Naive thymus-derived CD4-positive, alpha-beta T cell (primary cell): ENCODE measurements at regions not wholly inside any gene's neighbourhood (a gene's known extent, or its start where the extent isn't known, plus 50 kb on each side); places are given as distances from the start of the nearest gene placed in this dataset.
"Not testable (repeated sequence)": the region's sequence is repeated elsewhere in the genome, so short reads cannot be mapped to it uniquely, and the experiment has no call there.

Experiments used
- ATAC-seq: fragments of 150-1000 bp; cut with Tn5 transposase; 2 replicates; pipeline ENCODE4 v1.10.0; 2021; ENCODE audit warnings: mild to moderate bottlenecking, moderate library complexity
- CTCF ChIA-PET: fragments of 350-600 bp; sonication (Branson Sonifier 250); formaldehyde crosslinking; loops from one replicate; lab custom pipeline; 2021; ENCODE audit warnings: antibody characterized with exemption; lab: Charles Lee
- POLR2A ChIA-PET: fragments of 350-600 bp; sonication (Branson Sonifier 250); formaldehyde crosslinking; loops from one replicate; lab custom pipeline; 2021; ENCODE audit warnings: antibody characterized with exemption, inconsistent platforms; lab: Charles Lee
- DNase-seq, 9 donors: peaks; one replicate each; pipeline versions ENCODE4 v3.0.0 to v3.0.0-alpha.2; 2020 to 2022; ENCODE audit warnings: mixed read lengths in 1 of 9
- H3K27ac ChIP-seq: one replicate; pipeline ENCODE4 v1.7.0; 2013; ENCODE audit warnings: mild to moderate bottlenecking, low read depth, low read length, moderate library complexity
- H3K27me3 ChIP-seq, 2 donors: one replicate each; pipeline ENCODE4 v1.7.0; 2013; ENCODE audit warnings: low read length in 2 of 2, mild to moderate bottlenecking in 2 of 2, moderate library complexity in 2 of 2; ENCODE audit not compliant: control insufficient read depth in 2 of 2, insufficient read depth in 2 of 2
- H3K36me3 ChIP-seq, 3 experiments: 1 replicate in 2 of 3; 2 replicates in 1 of 3; pipeline ENCODE4 v1.7.0; 2013; ENCODE audit warnings: low read length in 3 of 3, mild to moderate bottlenecking in 3 of 3, moderate library complexity in 1 of 3; ENCODE audit not compliant: insufficient read depth in 3 of 3, control insufficient read depth in 2 of 3
- H3K4me1 ChIP-seq, 2 donors: one replicate each; pipeline ENCODE4 v1.7.0; 2013; ENCODE audit warnings: low read length in 2 of 2, mild to moderate bottlenecking in 2 of 2, moderate library complexity in 1 of 2; ENCODE audit not compliant: control insufficient read depth in 2 of 2, insufficient read depth in 2 of 2
- H3K4me3 ChIP-seq: 2 replicates; pipeline ENCODE4 v1.7.0; 2013; ENCODE audit warnings: mild to moderate bottlenecking, low read length
- H3K9me3 ChIP-seq, 3 experiments: 1 replicate in 2 of 3; 2 replicates in 1 of 3; pipeline ENCODE4 v1.7.0; 2013; ENCODE audit warnings: low read length in 3 of 3; ENCODE audit not compliant: control insufficient read depth in 2 of 3
- H3K27ac Mint-ChIP-seq, 9 donors: one replicate each; pipeline ENCODE4 v1.8.0; 2020 to 2022; ENCODE audit warnings: mixed read lengths in 9 of 9, mild to moderate bottlenecking in 8 of 9, moderate library complexity in 5 of 9, inconsistent platforms in 2 of 9
- H3K27me3 Mint-ChIP-seq, 5 donors: one replicate each; pipeline ENCODE4 v1.8.0; 2021 to 2022; ENCODE audit warnings: mixed read lengths in 5 of 5, mild to moderate bottlenecking in 1 of 5
- H3K36me3 Mint-ChIP-seq, 5 donors: one replicate each; pipeline ENCODE4 v1.8.0; 2020 to 2022; ENCODE audit warnings: mixed read lengths in 5 of 5, mild to moderate bottlenecking in 3 of 5, inconsistent platforms in 1 of 5
- H3K4me1 Mint-ChIP-seq, 7 donors: one replicate each; pipeline ENCODE4 v1.8.0; 2020 to 2022; ENCODE audit warnings: mixed read lengths in 7 of 7, mild to moderate bottlenecking in 3 of 7, inconsistent platforms in 1 of 7
- H3K4me3 Mint-ChIP-seq, 10 donors: one replicate each; pipeline ENCODE4 v1.8.0; 2020 to 2022; ENCODE audit warnings: mild to moderate bottlenecking in 10 of 10, mixed read lengths in 10 of 10, moderate library complexity in 6 of 10, inconsistent platforms in 2 of 10
- H3K9me3 Mint-ChIP-seq, 11 donors: one replicate each; pipeline ENCODE4 v1.8.0; 2020 to 2022; ENCODE audit warnings: mixed read lengths in 11 of 11, mild to moderate bottlenecking in 4 of 11, inconsistent platforms in 1 of 11, moderate library complexity in 1 of 11
- intact Hi-C, 2 donors: fragments of 100-400 bp; cut with micrococcal nuclease; formaldehyde crosslinking; loops; one replicate each; pipeline ENCODE4 v1.15.1; 2023

GRCh38 chrX:137855490-137855889 lies 289.6 kb downstream of the ZIC3 start:
- Mint-ChIP-seq H3K27me3 (peaks cover 0 to 6% (median 3%) of the 10 kb centered on the region in 5 donors), H3K4me3 (no peak overlapping the region), H3K9me3 (peaks cover 0 to 3% (median 0%) of the 10 kb centered on the region in 11 donors), H3K36me3 (no peaks in the 10 kb centered on the region), H3K4me1 (no peaks in the 10 kb centered on the region), H3K27ac (no peak overlapping the region)
- H3K27ac ChIP-seq = no peak overlapping the region
- no peaks in the 10 kb centered on the region for H3K4me1 ChIP-seq
- ChIA-PET POLR2A (no interaction called here), CTCF (no interaction called here)
- intact Hi-C loops = no loop called here
- no peaks in the 10 kb centered on the region for H3K27me3 ChIP-seq
- H3K9me3 ChIP-seq = no peaks in the 10 kb centered on the region
- ATAC-seq = no peak
- DNase-seq = no peak
- no peaks in the 10 kb centered on the region for H3K36me3 ChIP-seq
- H3K4me3 ChIP-seq = no peak overlapping the region

- Histone ChIP-seq H3K4me1 (no peaks in the 10 kb centered on the region), H3K27ac (no peak overlapping the region), H3K36me3 (no peaks in the 10 kb centered on the region), H3K9me3 (no peaks in the 10 kb centered on the region), H3K27me3 (no peaks in the 10 kb centered on the region), H3K4me3 (no peak overlapping the region)
- POLR2A ChIA-PET = no interaction called here
- no peak overlapping the region for H3K27ac Mint-ChIP-seq
- H3K27me3 Mint-ChIP-seq = peaks cover 0 to 6% (median 3%) of the 10 kb centered on the region in 5 donors
- no peaks in the 10 kb centered on the region for H3K36me3 Mint-ChIP-seq
- H3K9me3 Mint-ChIP-seq = peaks cover 0 to 3% (median 0%) of the 10 kb centered on the region in 11 donors
- DNase-seq (no peak), ATAC-seq (no peak)
- no peaks in the 10 kb centered on the region for H3K4me1 Mint-ChIP-seq
- intact Hi-C loops = no loop called here
- H3K4me3 Mint-ChIP-seq = no peak overlapping the region
- CTCF ChIA-PET = no interaction called here
Measured at GRCh38 chrX:137858106-137858505, 292.2 kb downstream of the ZIC3 start.

GRCh38 chrX:137878401-137878800 lies 312.5 kb downstream of the ZIC3 start:
- ATAC-seq = no peak
- no peak overlapping the region for H3K27ac Mint-ChIP-seq
- no peak for DNase-seq
- H3K4me1 Mint-ChIP-seq = no peaks in the 10 kb centered on the region
- intact Hi-C loops = no loop called here
- H3K4me1 ChIP-seq = no peaks in the 10 kb centered on the region
- H3K9me3 Mint-ChIP-seq = peaks cover 0 to 4% (median under 1%) of the 10 kb centered on the region in 11 donors
- H3K27me3 Mint-ChIP-seq = peaks cover 0 to 3% (median 0%) of the 10 kb centered on the region in 5 donors
- no peak overlapping the region for H3K4me3 ChIP-seq
- POLR2A ChIA-PET = no interaction called here
- no peaks in the 10 kb centered on the region for H3K36me3 ChIP-seq
- no peak overlapping the region for H3K27ac ChIP-seq
- no peaks in the 10 kb centered on the region for H3K27me3 ChIP-seq
- CTCF ChIA-PET = no interaction called here
- no peaks in the 10 kb centered on the region for H3K9me3 ChIP-seq
- H3K36me3 Mint-ChIP-seq = no peaks in the 10 kb centered on the region
- H3K4me3 Mint-ChIP-seq = no peak overlapping the region

GRCh38 chrX:137882960-137883359 lies 317.0 kb downstream of the ZIC3 start:
- H3K36me3 ChIP-seq = no peaks in the 10 kb centered on the region
- ATAC-seq = no peak
- Mint-ChIP-seq H3K4me1 (no peaks in the 10 kb centered on the region), H3K4me3 (no peak overlapping the region), H3K27me3 (peaks cover 0 to 4% (median 0%) of the 10 kb centered on the region in 5 donors), H3K36me3 (no peaks in the 10 kb centered on the region), H3K9me3 (peaks cover 0 to 15% (median 5%) of the 10 kb centered on the region in 11 donors), H3K27ac (no peak overlapping the region)
- CTCF ChIA-PET = no interaction called here
- no peak for DNase-seq
- H3K4me3 ChIP-seq = no peak overlapping the region
- no peaks in the 10 kb centered on the region for H3K4me1 ChIP-seq
- H3K27me3 ChIP-seq = no peaks in the 10 kb centered on the region
- POLR2A ChIA-PET = no interaction called here
- H3K9me3 ChIP-seq = no peaks in the 10 kb centered on the region
- H3K27ac ChIP-seq = no peak overlapping the region
- intact Hi-C loops = no loop called here

GRCh38 chrX:137884813-137885212 lies 318.9 kb downstream of the ZIC3 start:
- H3K4me1 Mint-ChIP-seq, H3K4me1 ChIP-seq, H3K27ac ChIP-seq, CTCF ChIA-PET, H3K27me3 Mint-ChIP-seq, H3K4me3 Mint-ChIP-seq, intact Hi-C loops, H3K27me3 ChIP-seq, ATAC-seq, H3K4me3 ChIP-seq, DNase-seq, POLR2A ChIA-PET, H3K9me3 ChIP-seq, H3K36me3 Mint-ChIP-seq, H3K27ac Mint-ChIP-seq, H3K36me3 ChIP-seq: not testable (repeated sequence)
- H3K9me3 Mint-ChIP-seq = peaks cover 0 to 15% (median 5%) of the 10 kb centered on the region in 11 donors

GRCh38 chrX:137891431-137891830 lies 325.5 kb downstream of the ZIC3 start:
- Histone ChIP-seq H3K4me1 (no peaks in the 10 kb centered on the region), H3K36me3 (no peaks in the 10 kb centered on the region), H3K27me3 (no peaks in the 10 kb centered on the region), H3K27ac (no peak overlapping the region), H3K4me3 (no peak overlapping the region), H3K9me3 (no peaks in the 10 kb centered on the region)
- Mint-ChIP-seq H3K36me3 (no peaks in the 10 kb centered on the region), H3K9me3 (peaks cover 0 to 3% (median 0%) of the 10 kb centered on the region in 11 donors), H3K27ac (no peak overlapping the region), H3K4me3 (no peak overlapping the region), H3K4me1 (no peaks in the 10 kb centered on the region), H3K27me3 (peaks cover 0 to 4% (median 0%) of the 10 kb centered on the region in 5 donors)
- CTCF ChIA-PET = no interaction called here
- intact Hi-C loops = no loop called here
- ATAC-seq = no peak
- POLR2A ChIA-PET = no interaction called here
- DNase-seq = no peak

- Histone ChIP-seq H3K9me3 (no peaks in the 10 kb centered on the region), H3K27me3 (no peaks in the 10 kb centered on the region), H3K4me3 (no peak overlapping the region), H3K36me3 (no peaks in the 10 kb centered on the region), H3K4me1 (no peaks in the 10 kb centered on the region), H3K27ac (no peak overlapping the region)
- no peak overlapping the region for H3K4me3 Mint-ChIP-seq
- no peaks in the 10 kb centered on the region for H3K4me1 Mint-ChIP-seq
- ChIA-PET POLR2A (no interaction called here), CTCF (no interaction called here)
- no peaks in the 10 kb centered on the region for H3K36me3 Mint-ChIP-seq
- no peak for DNase-seq
- H3K27ac Mint-ChIP-seq = no peak overlapping the region
- intact Hi-C loops = no loop called here
- no peak for ATAC-seq
- H3K27me3 Mint-ChIP-seq = no peaks in the 10 kb centered on the region
- H3K9me3 Mint-ChIP-seq = peaks cover 0 to 3% (median 0%) of the 10 kb centered on the region in 11 donors
Measured at GRCh38 chrX:137896123-137896522, 330.2 kb downstream of the ZIC3 start.
